GM13976 (cell line): ENCODE measurements at regions not wholly inside any gene's neighbourhood (a gene's known extent, or its start where the extent isn't known, plus 50 kb on each side); places are given as distances from the start of the nearest gene placed in this dataset.

Source experiments
- DNase-seq: peaks from one replicate; pipeline ENCODE4 v3.0.0; 2012; ENCODE audit warnings: low spot score
- CTCF ChIP-seq: IDR thresholded peaks from 2 replicates; pipeline ENCODE4 v1.5.1; 2012; ENCODE audit warnings: borderline replicate concordance, mild to moderate bottlenecking; ENCODE audit not compliant: insufficient read depth; ENCODE audit errors: extremely low read depth, missing control alignments, control extremely low read depth
- in situ Hi-C: fragments of 300-500 bp; cut with MboI; formaldehyde crosslinking; loops from one replicate; pipeline ENCODE4 v1.12.0; 2022; ENCODE audit warnings: low sequenced_read_pairs, mixed read lengths, inconsistent platforms; ENCODE audit not compliant: unreplicated experiment

GRCh38 chr14:38556252-38556651, 300.4 kb upstream of the CLEC14A start:
- no peak for DNase-seq
- in situ Hi-C loops: no loop called here
- TF ChIP-seq CTCF: no peak

- DNase-seq: no peak
- in situ Hi-C loops: no loop called here
- no peak for TF ChIP-seq CTCF
These were observed 298.1 kb upstream of the CLEC14A start for GRCh38 chr14:38554026-38554425.

GRCh38 chr14:38553586-38553985, 297.7 kb upstream of the CLEC14A start:
- DNase-seq: no peak
- in situ Hi-C loops: no loop called here
- no peak for TF ChIP-seq CTCF

GRCh38 chr14:38549564-38549963, 293.7 kb upstream of the CLEC14A start:
- TF ChIP-seq CTCF: no peak
- in situ Hi-C loops: no loop called here
- DNase-seq: no peak

- in situ Hi-C loops: no loop called here
- TF ChIP-seq CTCF: no peak
- no peak for DNase-seq
These were observed 292.1 kb upstream of the CLEC14A start for GRCh38 chr14:38547961-38548490.

GRCh38 chr14:38546932-38547551, 291.1 kb upstream of the CLEC14A start:
- in situ Hi-C loops: no loop called here
- no peak for DNase-seq
- no peak for TF ChIP-seq CTCF
